ENCODE measurements at regions not wholly inside any gene's neighbourhood (a gene's known extent, or its start where the extent isn't known, plus 50 kb on each side); places are given as distances from the start of the nearest gene placed in this dataset.

DNA sequence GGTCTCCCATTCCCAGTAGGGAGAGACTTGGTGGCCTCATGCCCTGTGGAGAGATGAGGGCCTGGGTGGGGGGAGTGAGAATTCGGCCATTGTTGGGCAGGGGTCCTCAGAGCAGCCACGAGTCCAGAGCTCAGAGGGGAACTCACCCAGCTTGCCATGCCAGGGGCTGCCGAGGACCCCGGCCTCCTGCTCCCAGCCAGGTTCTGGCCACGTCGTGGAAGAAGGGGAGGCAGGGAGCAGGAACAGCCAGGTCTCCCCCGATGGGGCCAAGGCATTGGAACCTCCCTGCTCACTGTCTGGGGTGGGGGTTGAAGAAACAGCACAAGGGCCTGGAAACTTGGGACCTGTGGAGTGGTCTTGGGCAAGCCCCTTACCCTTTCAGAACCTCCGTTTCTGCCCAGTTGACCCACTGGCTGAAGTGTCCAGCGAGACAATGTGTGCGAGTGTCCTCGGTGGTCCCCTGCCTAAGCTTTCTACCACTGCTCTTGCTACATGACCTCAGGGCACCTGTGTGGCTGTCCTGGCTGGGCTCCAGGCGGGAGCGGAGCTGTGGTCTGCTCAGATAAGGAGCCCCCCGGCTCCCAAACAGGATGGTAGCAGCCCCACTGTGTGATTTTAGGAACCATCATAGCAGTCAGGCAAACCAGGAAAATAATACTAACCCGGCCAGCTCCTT lies 74.7 kb upstream of the WNT11 start:
- no peak for DNase-seq (ENCODE audit: low read depth)
- H3K4me3 ChIP-seq (ENCODE audit: low read depth, low read length): no peak overlapping the region
- no peak for TF ChIP-seq CTCF (IDR thresholded peaks at IDR 0.05; ENCODE audit: insufficient read depth, low read depth, low read length, missing control alignments)

- no peak for TF ChIP-seq CTCF (IDR thresholded peaks at IDR 0.05; ENCODE audit: insufficient read depth, low read depth, low read length, missing control alignments)
- no peak for DNase-seq (ENCODE audit: low read depth)
- H3K4me3 ChIP-seq (ENCODE audit: low read depth, low read length): no peak overlapping the region
These were observed 74.0 kb upstream of the WNT11 start for GRCh38 chr11:76280151-76280881.

- DNase-seq (ENCODE audit: low read depth): no peak
- TF ChIP-seq CTCF (IDR thresholded peaks at IDR 0.05; ENCODE audit: insufficient read depth, low read depth, low read length, missing control alignments): no peak
- H3K4me3 ChIP-seq (ENCODE audit: low read depth, low read length): no peak overlapping the region
These were observed 73.3 kb upstream of the WNT11 start for GRCh38 chr11:76279646-76280045.

GRCh38 chr11:76279038-76279437 lies 72.7 kb upstream of the WNT11 start:
- H3K4me3 ChIP-seq (ENCODE audit: low read depth, low read length): no peak overlapping the region
- TF ChIP-seq CTCF (IDR thresholded peaks at IDR 0.05; ENCODE audit: insufficient read depth, low read depth, low read length, missing control alignments): no peak
- DNase-seq (ENCODE audit: low read depth): no peak

- DNase-seq (ENCODE audit: low read depth): no peak
- H3K4me3 ChIP-seq (ENCODE audit: low read depth, low read length): no peak overlapping the region
- TF ChIP-seq CTCF (IDR thresholded peaks at IDR 0.05; ENCODE audit: insufficient read depth, low read depth, low read length, missing control alignments): no peak
These were observed 72.2 kb upstream of the WNT11 start for GRCh38 chr11:76278526-76278925.

GRCh38 chr11:76277298-76278175 lies 71.2 kb upstream of the WNT11 start:
- no peak overlapping the region for H3K4me3 ChIP-seq (ENCODE audit: low read depth, low read length)
- DNase-seq (ENCODE audit: low read depth): no peak
- TF ChIP-seq CTCF (IDR thresholded peaks at IDR 0.05; ENCODE audit: insufficient read depth, low read depth, low read length, missing control alignments): no peak

All from GM12865 (cell line).